HCT116 (cell line): ENCODE measurements at regions not wholly inside any gene's neighbourhood (a gene's known extent, or its start where the extent isn't known, plus 50 kb on each side); places are given as distances from the start of the nearest gene placed in this dataset.
"Not testable (repeated sequence)": the region's sequence is repeated elsewhere in the genome, so short reads cannot be mapped to it uniquely, and the experiment has no call there.

Experiments
- ATAC-seq: fragments of 200-7000 bp; cut with Tn5 transposase; 2 replicates; pipeline ENCODE4 v1.9.1; 2020; ENCODE audit warnings: mild to moderate bottlenecking, moderate library complexity
- BruUV-seq: library from RNA; stranded (reverse); fragments of 400-500 nt; replicated peaks from 2 replicates; lab custom pipeline; 2021; lab: Mats Ljungman, UMichigan
- CTCF ChIA-PET: fragments of 300-600 bp; sonication (Branson Sonifier 250); formaldehyde crosslinking; loops from one replicate; lab custom pipeline; 2021; ENCODE audit warnings: antibody characterized with exemption; lab: Charles Lee
- POLR2A ChIA-PET: fragments of 300-600, 350-600 bp; sonication (Branson Sonifier 250); formaldehyde crosslinking; loops from one replicate; lab custom pipeline; 2021; ENCODE audit warnings: antibody characterized with exemption; lab: Charles Lee
- RAD21 ChIA-PET, 2 experiments: fragments of 300-600 bp; sonication (Branson Sonifier 250); formaldehyde crosslinking; loops; one replicate each; lab custom pipeline; 2023; ENCODE audit warnings: low total read pairs in 2 of 2; ENCODE audit not compliant: uncharacterized antibody in 2 of 2, unreplicated experiment in 2 of 2, low non-redundant PET in 1 of 2; lab: Charles Lee
- DNase-seq: peaks from one replicate; pipeline ENCODE4 v3.0.0-alpha.2; 2010; ENCODE audit warnings: low read depth, low spot score
- H2AFZ ChIP-seq: fragments of 200-600 bp; shearing (Covaris generic), sonication (generic); 2 replicates; pipeline ENCODE4 v1.6.1; 2017; ENCODE audit warnings: low read depth, mixed run types, mixed read lengths, antibody characterized with exemption, low read length; ENCODE audit not compliant: poor library complexity, severe bottlenecking
- H3K27ac ChIP-seq: 2 replicates; pipeline ENCODE4 v1.5.1; 2012; ENCODE audit warnings: low read depth, low read length
- H3K27me3 ChIP-seq: fragments of 200-600 bp; sonication (generic); 2 replicates; pipeline ENCODE4 v1.6.1; 2016; ENCODE audit warnings: mixed run types, low read length, mixed read lengths; ENCODE audit not compliant: insufficient read depth
- H3K36me3 ChIP-seq, 2 experiments: fragments of 200-500 bp in 1 of 2; fragments of 200-600 bp in 1 of 2; sonication (Bioruptor generic) in 1 of 2; sonication (generic) in 1 of 2; 2 replicates each; pipeline versions ENCODE4 v1.5.1 to v1.6.1; 2014 to 2016; ENCODE audit warnings: low read length in 2 of 2, inconsistent platforms in 1 of 2, mixed read lengths in 1 of 2, mixed run types in 1 of 2; ENCODE audit not compliant: insufficient read depth in 2 of 2, control insufficient read depth in 1 of 2
- H3K4me1 ChIP-seq, 2 experiments: fragments of 200-600 bp in 1 of 2; sonication (generic) in 1 of 2; 2 replicates each; pipeline versions ENCODE4 v1.5.1 to v1.6.1; 2012 to 2017; ENCODE audit warnings: low read length in 2 of 2, inconsistent platforms in 1 of 2, mild to moderate bottlenecking in 1 of 2, mixed read lengths in 1 of 2, mixed run types in 1 of 2, moderate library complexity in 1 of 2; ENCODE audit not compliant: insufficient read depth in 2 of 2, control insufficient read depth in 1 of 2
- H3K4me2 ChIP-seq: fragments of 200-600 bp; sonication (generic); 2 replicates; pipeline ENCODE4 v1.6.1; 2017; ENCODE audit warnings: mixed run types, low read length, mixed read lengths
- H3K4me3 ChIP-seq, 2 experiments: fragments of 200-600 bp in 1 of 2; sonication (generic) in 1 of 2; replicated peaks in 1 of 2; 2 replicates each; pipeline ENCODE4 v1.5.1; 2011 to 2016; ENCODE audit warnings: low read length in 2 of 2, control low read depth in 1 of 2, low read depth in 1 of 2, mild to moderate bottlenecking in 1 of 2, mixed read lengths in 1 of 2, mixed run types in 1 of 2
- H3K79me2 ChIP-seq: fragments of 200-600 bp; sonication (generic); 2 replicates; pipeline ENCODE4 v1.6.1; 2017; ENCODE audit warnings: mild to moderate bottlenecking, mixed run types, low read length, moderate library complexity, mixed read lengths; ENCODE audit not compliant: insufficient read depth
- H3K9ac ChIP-seq: fragments of 200-600 bp; sonication (generic); 2 replicates; pipeline ENCODE4 v1.6.1; 2016; ENCODE audit warnings: low read length, mixed read lengths
- H3K9me2 ChIP-seq: fragments of 200-600 bp; sonication (generic), shearing (Covaris generic); 2 replicates; pipeline ENCODE4 v1.6.1; 2017; ENCODE audit warnings: mixed run types, mild to moderate bottlenecking, moderate library complexity; ENCODE audit not compliant: insufficient read depth
- H3K9me3 ChIP-seq, 2 experiments: fragments of 200-500 bp in 1 of 2; fragments of 200-600 bp in 1 of 2; sonication (Bioruptor generic) in 1 of 2; sonication (generic) in 1 of 2; 2 replicates each; pipeline ENCODE4 v1.6.1; 2014 to 2017; ENCODE audit warnings: low read length in 2 of 2, mixed read lengths in 2 of 2, inconsistent platforms in 1 of 2, low read depth in 1 of 2, mild to moderate bottlenecking in 1 of 2, mixed run types in 1 of 2, moderate library complexity in 1 of 2; ENCODE audit not compliant: control insufficient read depth in 1 of 2, insufficient read depth in 1 of 2
- H4K20me1 ChIP-seq: fragments of 200-600 bp; sonication (generic), shearing (Covaris generic); 2 replicates; pipeline ENCODE4 v1.6.1; 2017; ENCODE audit warnings: mixed run types, mild to moderate bottlenecking, moderate library complexity; ENCODE audit not compliant: insufficient read depth
- CBX3 ChIP-seq: IDR thresholded peaks from 2 replicates; pipeline ENCODE4 v1.6.1; 2012; ENCODE audit warnings: low read depth
- CEBPB ChIP-seq: IDR thresholded peaks from 2 replicates; pipeline ENCODE4 v1.6.1; 2012; ENCODE audit warnings: low read depth
- EGR1 ChIP-seq: IDR thresholded peaks from 2 replicates; pipeline ENCODE4 v1.6.1; 2012; ENCODE audit warnings: low read depth
- ELF1 ChIP-seq: IDR thresholded peaks from 2 replicates; pipeline ENCODE4 v1.6.1; 2012; ENCODE audit warnings: low read depth, borderline replicate concordance
- EZH2 ChIP-seq: fragments of 200-600 bp; sonication (generic); IDR thresholded peaks from 2 replicates; pipeline ENCODE4 v1.6.1; 2017; ENCODE audit warnings: antibody characterized with exemption, mixed run types
- EZH2phosphoT487 ChIP-seq: fragments of 200-600 bp; IDR thresholded peaks from 2 replicates; pipeline ENCODE4 v1.6.1; 2018; ENCODE audit warnings: antibody characterized with exemption, borderline replicate concordance
- FOSL1 ChIP-seq: IDR thresholded peaks from 2 replicates; pipeline ENCODE4 v1.6.1; 2012; ENCODE audit warnings: low read depth
- JUND ChIP-seq: IDR thresholded peaks from 2 replicates; pipeline ENCODE4 v1.6.1; 2012
- MAX ChIP-seq: IDR thresholded peaks from 2 replicates; pipeline ENCODE4 v1.6.1; 2012
- POLR2A ChIP-seq: IDR thresholded peaks from 2 replicates; pipeline ENCODE4 v1.7.0; 2011; ENCODE audit warnings: borderline replicate concordance; ENCODE audit not compliant: insufficient read depth, insufficient read length; ENCODE audit errors: extremely low read depth
- TCF7L2 ChIP-seq: IDR thresholded peaks from 2 replicates; pipeline ENCODE4 v1.7.0; 2011; ENCODE audit warnings: borderline replicate concordance, inconsistent platforms; ENCODE audit not compliant: insufficient read depth, insufficient read length; ENCODE audit errors: extremely low read depth
- ZFX ChIP-seq: fragments of 450-650 bp; IDR thresholded peaks from 2 replicates; pipeline ENCODE4 v1.6.1; 2017
- ZNF274 ChIP-seq: fragments of 200-500 bp; sonication (Bioruptor generic); IDR thresholded peaks from 2 replicates; pipeline ENCODE4 v1.6.1; 2014; ENCODE audit warnings: mild to moderate bottlenecking, low read depth, low read length, inconsistent platforms
- intact Hi-C: fragments of 100-400 bp; cut with micrococcal nuclease; formaldehyde crosslinking; loops from 2 replicates; pipeline ENCODE4 v1.10.0; 2022
- TF ChIP-seq, protein P1 (sequence below): IDR thresholded peaks from 2 replicates; pipeline ENCODE4 v1.6.1; 2012; ENCODE audit warnings: low read depth

GRCh38 chr2:84127812-84128211, 331.3 kb downstream of the SUCLG1 start:
- ATAC-seq, H3K36me3 ChIP-seq, POLR2A ChIA-PET, H3K9ac ChIP-seq, CTCF ChIA-PET, H3K4me2 ChIP-seq, intact Hi-C loops, H4K20me1 ChIP-seq, H3K4me3 ChIP-seq, DNase-seq, H2AFZ ChIP-seq, BruUV-seq, H3K9me2 ChIP-seq, H3K79me2 ChIP-seq, H3K4me1 ChIP-seq, H3K9me3 ChIP-seq, H3K27ac ChIP-seq, H3K27me3 ChIP-seq, RAD21 ChIA-PET: not testable (repeated sequence)

DNA sequence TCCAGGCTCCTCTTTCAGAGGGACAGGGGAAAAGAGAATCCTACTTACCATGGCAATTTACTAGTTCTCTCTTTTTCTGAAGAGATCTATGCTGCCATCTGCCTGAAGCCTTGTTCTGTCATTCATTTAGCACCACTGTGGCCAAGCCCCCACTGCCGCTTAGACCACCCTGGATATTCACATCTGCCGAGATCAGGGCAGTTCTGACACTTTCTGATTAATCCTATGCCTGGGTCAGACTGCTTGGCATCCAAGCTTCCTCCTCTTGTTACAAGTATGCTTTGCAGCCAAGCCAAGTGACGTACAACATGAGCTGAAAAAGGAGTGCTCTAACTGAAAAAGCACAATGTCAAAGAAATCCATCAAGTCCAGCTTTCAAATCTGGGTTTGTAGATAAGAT, 332.6 kb downstream of the SUCLG1 start:
- RAD21 ChIA-PET, result no interaction called here

GRCh38 chr2:84126084-84126483, 333.0 kb downstream of the SUCLG1 start:
- ChIA-PET POLR2A (no interaction called here), CTCF (no interaction called here), RAD21 (no interaction called here)
- DNase-seq (no peak), ATAC-seq (no peak)
- no peak overlapping the region for H3K4me3 ChIP-seq
- H4K20me1 ChIP-seq, result no peaks in the 10 kb centered on the region
- H3K36me3 ChIP-seq, result no peaks in the 10 kb centered on the region
- H3K27me3 ChIP-seq, result no peaks in the 10 kb centered on the region
- intact Hi-C loops, result no loop called here
- no peak overlapping the region for H2AFZ ChIP-seq
- no peaks in the 10 kb centered on the region for H3K9me2 ChIP-seq
- H3K4me2 ChIP-seq, result no peak overlapping the region
- H3K27ac ChIP-seq, result no peak overlapping the region
- no peak overlapping the region for H3K9ac ChIP-seq
- no peaks in the 10 kb centered on the region for H3K4me1 ChIP-seq
- no peaks in the 10 kb centered on the region for H3K79me2 ChIP-seq
- no TSS peak for BruUV-seq
- H3K9me3 ChIP-seq, result no peaks in the 10 kb centered on the region
- TF ChIP-seq CBX3 (no peak), TCF7L2 (no peak), ZNF274 (no peak), ZFX (no peak), MAX (no peak), FOSL1 (no peak), EZH2phosphoT487 (no peak), CEBPB (no peak), ELF1 (no peak), POLR2A (no peak), EZH2 (no peak)
- TF ChIP-seq, protein P1, sequence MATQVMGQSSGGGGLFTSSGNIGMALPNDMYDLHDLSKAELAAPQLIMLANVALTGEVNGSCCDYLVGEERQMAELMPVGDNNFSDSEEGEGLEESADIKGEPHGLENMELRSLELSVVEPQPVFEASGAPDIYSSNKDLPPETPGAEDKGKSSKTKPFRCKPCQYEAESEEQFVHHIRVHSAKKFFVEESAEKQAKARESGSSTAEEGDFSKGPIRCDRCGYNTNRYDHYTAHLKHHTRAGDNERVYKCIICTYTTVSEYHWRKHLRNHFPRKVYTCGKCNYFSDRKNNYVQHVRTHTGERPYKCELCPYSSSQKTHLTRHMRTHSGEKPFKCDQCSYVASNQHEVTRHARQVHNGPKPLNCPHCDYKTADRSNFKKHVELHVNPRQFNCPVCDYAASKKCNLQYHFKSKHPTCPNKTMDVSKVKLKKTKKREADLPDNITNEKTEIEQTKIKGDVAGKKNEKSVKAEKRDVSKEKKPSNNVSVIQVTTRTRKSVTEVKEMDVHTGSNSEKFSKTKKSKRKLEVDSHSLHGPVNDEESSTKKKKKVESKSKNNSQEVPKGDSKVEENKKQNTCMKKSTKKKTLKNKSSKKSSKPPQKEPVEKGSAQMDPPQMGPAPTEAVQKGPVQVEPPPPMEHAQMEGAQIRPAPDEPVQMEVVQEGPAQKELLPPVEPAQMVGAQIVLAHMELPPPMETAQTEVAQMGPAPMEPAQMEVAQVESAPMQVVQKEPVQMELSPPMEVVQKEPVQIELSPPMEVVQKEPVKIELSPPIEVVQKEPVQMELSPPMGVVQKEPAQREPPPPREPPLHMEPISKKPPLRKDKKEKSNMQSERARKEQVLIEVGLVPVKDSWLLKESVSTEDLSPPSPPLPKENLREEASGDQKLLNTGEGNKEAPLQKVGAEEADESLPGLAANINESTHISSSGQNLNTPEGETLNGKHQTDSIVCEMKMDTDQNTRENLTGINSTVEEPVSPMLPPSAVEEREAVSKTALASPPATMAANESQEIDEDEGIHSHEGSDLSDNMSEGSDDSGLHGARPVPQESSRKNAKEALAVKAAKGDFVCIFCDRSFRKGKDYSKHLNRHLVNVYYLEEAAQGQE, result no peak

More for the DNA sequence above, 332.6 kb downstream of the SUCLG1 start:
- ChIA-PET CTCF (no interaction called here), POLR2A (no interaction called here)
- Histone ChIP-seq H3K9me3 (no peaks in the 10 kb centered on the region), H3K4me2 (no peak overlapping the region), H3K4me3 (no peak overlapping the region), H3K27me3 (no peaks in the 10 kb centered on the region), H4K20me1 (no peaks in the 10 kb centered on the region), H3K9ac (no peak overlapping the region), H3K36me3 (no peaks in the 10 kb centered on the region), H3K79me2 (no peaks in the 10 kb centered on the region), H3K27ac (no peak overlapping the region), H2AFZ (no peak overlapping the region), H3K9me2 (no peaks in the 10 kb centered on the region), H3K4me1 (no peaks in the 10 kb centered on the region)
- ATAC-seq (no peak), DNase-seq (no peak)
- TF ChIP-seq EGR1 (no peak), CBX3 (no peak), JUND (no peak)
- no TSS peak for BruUV-seq
- intact Hi-C loops, result no loop called here
